Activated naive CD4-positive, alpha-beta T cell treated with anti-CD3 and anti-CD28 coated beads, Interleukin-2, amount 50 U/mL, for 24 hours (primary cell): ENCODE measurements at regions not wholly inside any gene's neighbourhood (a gene's known extent, or its start where the extent isn't known, plus 50 kb on each side); places are given as distances from the start of the nearest gene placed in this dataset.

ENCODE experiments used
- H3K27ac Mint-ChIP-seq: one replicate; pipeline ENCODE4 v1.8.0; 2021; ENCODE audit warnings: mild to moderate bottlenecking, mixed read lengths
- H3K27me3 Mint-ChIP-seq: one replicate; pipeline ENCODE4 v1.8.0; 2021; ENCODE audit warnings: mixed read lengths
- H3K36me3 Mint-ChIP-seq: one replicate; pipeline ENCODE4 v1.8.0; 2021; ENCODE audit warnings: mixed read lengths
- H3K4me1 Mint-ChIP-seq: one replicate; pipeline ENCODE4 v1.8.0; 2021; ENCODE audit warnings: mixed read lengths
- H3K4me3 Mint-ChIP-seq: one replicate; pipeline ENCODE4 v1.8.0; 2021; ENCODE audit warnings: mild to moderate bottlenecking, mixed read lengths
- H3K9me3 Mint-ChIP-seq: one replicate; pipeline ENCODE4 v1.8.0; 2021; ENCODE audit warnings: mixed read lengths

DNA sequence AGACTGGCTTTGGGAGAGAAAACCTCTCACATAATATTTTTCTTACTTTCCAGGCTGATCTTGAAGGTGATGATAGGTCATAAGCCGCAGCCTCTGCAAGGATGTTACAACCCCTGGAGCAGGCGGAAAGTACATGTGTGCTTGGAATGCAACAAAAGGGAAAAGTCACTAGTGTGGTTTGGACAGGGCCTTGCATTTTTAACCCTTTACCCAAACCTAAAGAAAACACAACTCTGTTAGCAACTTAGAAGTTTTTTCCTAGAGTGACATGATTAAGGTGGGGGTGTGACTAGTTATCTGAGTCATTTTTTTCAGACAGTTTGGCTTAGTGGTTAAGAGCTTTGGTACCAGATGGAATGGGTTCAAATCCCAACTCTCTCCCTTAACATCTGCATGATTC, 97.0 kb downstream of the TMEM30B start:
- no peak overlapping the region for H3K27ac Mint-ChIP-seq
- no peak overlapping the region for H3K4me3 Mint-ChIP-seq
- peaks cover 13% of the 10 kb centered on the region for H3K4me1 Mint-ChIP-seq
- no peaks in the 10 kb centered on the region for H3K36me3 Mint-ChIP-seq
- H3K27me3 Mint-ChIP-seq = peaks cover 8% of the 10 kb centered on the region
- H3K9me3 Mint-ChIP-seq = no peaks in the 10 kb centered on the region

DNA sequence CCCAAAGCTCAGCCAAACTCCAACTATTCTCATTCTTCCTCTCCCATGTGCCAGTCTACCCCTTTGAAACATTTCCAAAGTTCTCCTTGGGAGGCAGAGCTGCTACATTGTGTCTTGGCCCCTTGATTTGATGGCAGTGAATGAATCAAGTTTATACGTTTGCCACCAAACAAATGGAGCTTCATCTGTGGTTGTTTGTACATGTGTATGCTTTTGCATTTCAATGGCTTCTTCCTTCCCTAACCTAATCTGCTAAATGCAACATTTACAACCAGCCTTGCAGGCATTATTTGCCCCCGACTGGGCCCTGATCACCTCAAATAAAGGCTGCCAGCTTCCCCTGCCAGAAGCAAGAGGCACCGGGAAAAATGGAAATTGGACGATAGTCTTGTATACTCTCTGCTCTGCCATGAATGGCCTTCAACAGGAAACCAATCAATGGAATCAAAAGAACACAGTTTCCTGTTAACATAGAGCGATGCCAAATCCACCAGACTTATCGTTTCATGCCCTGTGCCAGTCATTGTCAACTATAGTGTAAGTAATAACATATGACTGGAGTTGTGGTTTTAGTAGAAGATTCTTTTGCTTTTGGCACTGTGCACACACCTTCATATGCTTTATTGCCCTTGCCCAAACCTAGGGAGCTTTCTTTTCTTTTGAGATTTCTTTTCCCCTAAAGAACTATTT, 97.8 kb downstream of the TMEM30B start:
- Mint-ChIP-seq H3K4me3 (no peak overlapping the region), H3K9me3 (no peaks in the 10 kb centered on the region), H3K36me3 (no peaks in the 10 kb centered on the region), H3K4me1 (peaks cover 20% of the 10 kb centered on the region), H3K27me3 (peaks cover 11% of the 10 kb centered on the region), H3K27ac (no peak overlapping the region)

DNA sequence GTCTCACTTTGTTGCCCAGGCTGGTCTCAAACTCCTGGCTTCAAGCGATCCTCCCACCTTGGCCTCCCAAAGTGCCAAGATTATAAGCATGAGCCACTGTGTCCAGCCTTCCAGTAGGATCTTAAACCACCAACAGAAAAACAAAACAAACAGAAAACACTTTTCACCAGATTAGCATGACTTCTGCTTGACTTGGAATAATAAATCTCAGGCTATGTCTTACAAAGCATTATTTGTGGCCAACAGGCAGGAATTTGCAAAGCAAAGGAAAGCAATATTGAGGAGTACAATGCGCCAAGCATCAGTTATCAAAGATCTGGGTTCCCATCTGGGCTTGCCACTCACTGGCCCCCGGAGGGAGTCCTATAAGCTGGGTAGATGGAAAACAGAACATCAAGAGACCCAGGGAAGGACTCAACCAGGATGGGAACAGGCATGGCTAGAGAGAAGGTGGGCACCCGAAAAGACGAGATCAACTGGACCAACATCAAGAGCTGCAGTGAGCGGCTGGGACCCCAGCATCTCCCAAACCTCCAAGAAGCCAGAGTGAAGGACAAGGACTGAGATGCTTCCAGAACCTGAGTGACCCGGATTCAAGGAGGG, 101.2 kb downstream of the TMEM30B start:
- Mint-ChIP-seq H3K36me3 (no peaks in the 10 kb centered on the region), H3K4me1 (peaks cover 29% of the 10 kb centered on the region), H3K4me3 (no peak overlapping the region), H3K9me3 (no peaks in the 10 kb centered on the region), H3K27ac (no peak overlapping the region), H3K27me3 (peaks cover 5% of the 10 kb centered on the region)

DNA sequence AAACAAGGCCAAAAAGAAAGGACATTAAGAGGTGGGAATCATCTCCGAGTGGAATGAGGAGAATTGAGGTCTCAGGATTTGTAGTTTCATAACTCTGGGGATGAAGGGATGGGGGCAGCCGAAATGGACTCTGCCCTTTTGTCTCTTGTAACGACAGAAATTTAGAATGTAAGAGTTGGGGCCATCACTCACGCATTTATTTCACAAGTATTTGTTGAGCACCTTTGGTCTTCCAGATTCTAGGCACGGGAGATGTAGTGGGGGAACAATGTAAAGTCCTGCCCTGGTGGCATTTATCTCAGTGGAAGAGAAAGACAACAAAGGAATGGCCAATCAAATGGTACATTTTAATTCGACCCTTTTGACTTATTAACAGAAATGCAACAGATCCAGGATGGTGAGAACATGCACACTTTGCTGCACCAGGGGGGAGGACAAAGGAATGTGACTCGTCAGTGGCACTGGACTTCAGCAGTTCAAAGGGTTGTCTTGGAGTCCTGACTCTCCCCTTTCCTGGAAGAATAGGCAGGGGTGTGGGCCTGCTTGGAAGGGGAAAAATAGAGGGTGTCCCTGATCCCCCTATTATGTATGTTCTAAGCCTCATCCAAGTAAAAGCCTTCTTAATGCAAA, 102.0 kb downstream of the TMEM30B start:
- Mint-ChIP-seq H3K27me3 (peaks cover 4% of the 10 kb centered on the region), H3K4me1 (peaks cover 29% of the 10 kb centered on the region), H3K4me3 (peak overlapping the region; percentile 11), H3K27ac (peak overlapping the region; percentile 25), H3K9me3 (no peaks in the 10 kb centered on the region), H3K36me3 (no peaks in the 10 kb centered on the region)

DNA sequence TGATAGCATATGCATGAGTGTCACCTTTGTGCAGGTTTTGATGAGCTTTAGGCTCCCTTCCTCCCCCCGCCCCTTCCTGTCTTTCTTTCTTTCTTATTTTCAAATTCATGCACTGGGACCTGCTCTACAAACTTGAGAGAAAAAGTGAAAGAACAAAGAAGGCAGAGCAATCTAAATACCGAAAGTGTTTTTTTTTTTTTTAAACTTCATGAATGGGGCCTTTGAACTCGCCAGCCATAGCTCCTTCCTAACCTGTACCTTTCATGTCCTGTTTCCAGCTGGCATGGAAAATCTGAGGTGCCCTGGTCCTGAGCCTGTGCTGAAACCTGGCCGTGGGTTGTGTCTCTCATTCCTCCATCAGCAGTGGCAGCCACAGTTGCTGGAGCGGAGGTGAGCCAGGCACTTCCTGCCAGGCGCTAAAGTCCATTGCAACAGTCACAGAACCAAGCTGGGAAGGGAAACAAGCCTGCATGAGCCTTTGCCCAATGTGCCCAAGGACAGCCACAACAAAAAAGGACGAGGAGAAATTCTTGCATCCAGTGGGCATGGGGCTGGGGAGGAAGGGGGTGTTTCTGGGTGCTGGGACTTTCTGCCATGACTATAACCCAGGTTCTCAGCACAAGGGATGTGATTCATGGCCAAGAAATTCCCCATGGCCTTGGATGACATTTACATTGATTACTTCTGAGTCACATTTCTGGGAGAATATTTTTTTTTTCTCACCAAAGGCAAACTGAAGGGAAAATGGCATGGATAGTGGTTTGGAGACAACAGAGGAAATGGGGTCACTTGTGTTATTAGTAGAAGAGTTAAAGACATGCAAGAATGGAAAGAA, 102.7 kb downstream of the TMEM30B start:
- H3K4me3 Mint-ChIP-seq = peak overlapping the region; percentile 77
- peaks cover 28% of the 10 kb centered on the region for H3K4me1 Mint-ChIP-seq
- H3K27ac Mint-ChIP-seq = peak overlapping the region; percentile 86

DNA sequence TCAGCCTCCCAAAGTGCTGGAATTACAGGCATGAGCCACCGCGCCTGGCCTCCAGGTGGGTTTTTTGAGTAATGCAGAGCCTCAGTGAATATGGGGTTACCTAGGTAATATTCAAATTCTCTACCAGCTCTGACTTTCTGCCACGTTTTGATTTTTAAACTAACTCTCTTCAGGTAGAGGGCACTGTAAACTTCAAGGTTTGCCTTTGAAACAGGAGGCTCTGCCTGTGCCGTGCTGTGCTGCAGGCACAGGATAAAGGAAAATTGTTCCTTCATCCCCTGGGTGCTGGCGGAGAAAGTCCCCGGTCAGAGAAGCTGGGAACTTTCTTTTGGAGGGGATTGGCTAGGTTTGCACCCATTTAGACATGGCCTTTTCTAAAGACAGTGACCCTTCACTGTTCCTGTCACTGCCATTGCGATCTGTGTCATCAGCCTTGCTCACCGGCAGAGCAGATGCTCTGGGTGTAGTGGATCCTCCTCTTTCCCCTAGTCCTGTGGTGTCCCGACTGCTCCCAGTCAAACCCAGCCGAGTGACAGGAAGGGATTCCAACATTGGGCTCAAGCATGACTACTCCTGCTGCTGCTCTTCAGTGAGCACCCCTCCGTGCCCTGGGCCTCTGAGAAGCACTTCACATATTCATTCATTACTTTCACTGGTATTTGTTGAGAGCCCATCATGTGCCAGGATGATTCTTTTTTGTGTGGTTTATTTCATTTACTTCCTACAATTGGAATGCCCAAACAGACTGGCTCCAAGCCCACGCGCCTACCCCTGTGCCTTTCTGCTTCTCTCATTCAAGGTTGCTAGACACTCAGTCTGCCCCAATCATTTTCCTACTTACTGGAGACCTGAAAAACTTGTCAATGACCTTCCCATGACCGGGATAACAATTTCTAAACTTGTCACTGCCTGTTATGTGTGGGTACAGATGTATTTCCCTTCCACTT, 103.6 kb downstream of the TMEM30B start:
- H3K36me3 Mint-ChIP-seq = no peaks in the 10 kb centered on the region
- H3K27ac Mint-ChIP-seq = peak overlapping the region; percentile 86
- peaks cover 4% of the 10 kb centered on the region for H3K27me3 Mint-ChIP-seq
- H3K4me1 Mint-ChIP-seq = peaks cover 22% of the 10 kb centered on the region
- H3K9me3 Mint-ChIP-seq = no peaks in the 10 kb centered on the region
- peak overlapping the region; percentile 77 for H3K4me3 Mint-ChIP-seq

More for the DNA sequence above, 102.7 kb downstream of the TMEM30B start:
- no peaks in the 10 kb centered on the region for H3K9me3 Mint-ChIP-seq
- peaks cover 4% of the 10 kb centered on the region for H3K27me3 Mint-ChIP-seq
- H3K36me3 Mint-ChIP-seq = no peaks in the 10 kb centered on the region

DNA sequence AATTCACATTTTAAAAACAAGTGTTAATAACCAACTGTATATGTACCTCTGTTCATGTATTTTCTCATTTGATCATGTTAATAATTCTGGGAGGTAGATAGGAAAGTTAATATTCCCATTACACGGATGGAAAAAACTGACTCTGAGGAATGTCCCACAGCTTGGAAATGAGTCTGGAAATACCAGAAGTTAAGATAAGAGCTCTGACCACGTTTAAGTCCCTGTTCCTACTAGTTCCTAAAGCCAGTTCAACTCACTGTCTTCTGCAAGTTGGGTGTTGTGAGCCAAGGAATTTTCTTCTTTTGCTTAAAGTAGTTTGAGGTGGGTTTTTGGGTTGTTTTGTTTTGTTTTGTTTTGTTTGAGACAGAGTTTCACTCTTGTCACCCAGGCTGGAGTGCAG, 104.5 kb downstream of the TMEM30B start:
- H3K27me3 Mint-ChIP-seq = peaks cover 4% of the 10 kb centered on the region
- H3K27ac Mint-ChIP-seq = no peak overlapping the region
- no peak overlapping the region for H3K4me3 Mint-ChIP-seq
- H3K4me1 Mint-ChIP-seq = peaks cover 22% of the 10 kb centered on the region
- H3K9me3 Mint-ChIP-seq = no peaks in the 10 kb centered on the region
- H3K36me3 Mint-ChIP-seq = no peaks in the 10 kb centered on the region

DNA sequence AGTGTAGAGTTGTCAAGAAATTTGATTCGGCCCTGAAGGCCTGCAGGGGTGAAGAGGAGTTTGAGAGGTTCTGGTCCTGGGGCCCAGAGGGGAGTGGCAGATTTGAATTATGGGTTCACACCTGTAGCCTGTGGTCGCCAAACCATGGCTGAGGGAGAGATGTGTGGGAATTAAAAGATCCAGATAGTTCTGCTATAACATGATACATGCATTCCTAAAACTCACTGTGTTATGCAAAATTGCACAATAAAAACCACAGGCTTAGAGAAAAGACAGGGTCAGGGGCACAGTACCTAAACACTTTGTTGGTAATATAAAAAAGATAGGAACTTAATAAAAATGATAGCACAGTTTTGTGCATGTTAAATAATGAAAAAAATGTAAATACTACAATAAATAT, 106.2 kb downstream of the TMEM30B start:
- no peaks in the 10 kb centered on the region for H3K36me3 Mint-ChIP-seq
- peaks cover 22% of the 10 kb centered on the region for H3K4me1 Mint-ChIP-seq
- H3K4me3 Mint-ChIP-seq = no peak overlapping the region
- H3K9me3 Mint-ChIP-seq = no peaks in the 10 kb centered on the region
- H3K27ac Mint-ChIP-seq = no peak overlapping the region
- peaks cover 7% of the 10 kb centered on the region for H3K27me3 Mint-ChIP-seq

DNA sequence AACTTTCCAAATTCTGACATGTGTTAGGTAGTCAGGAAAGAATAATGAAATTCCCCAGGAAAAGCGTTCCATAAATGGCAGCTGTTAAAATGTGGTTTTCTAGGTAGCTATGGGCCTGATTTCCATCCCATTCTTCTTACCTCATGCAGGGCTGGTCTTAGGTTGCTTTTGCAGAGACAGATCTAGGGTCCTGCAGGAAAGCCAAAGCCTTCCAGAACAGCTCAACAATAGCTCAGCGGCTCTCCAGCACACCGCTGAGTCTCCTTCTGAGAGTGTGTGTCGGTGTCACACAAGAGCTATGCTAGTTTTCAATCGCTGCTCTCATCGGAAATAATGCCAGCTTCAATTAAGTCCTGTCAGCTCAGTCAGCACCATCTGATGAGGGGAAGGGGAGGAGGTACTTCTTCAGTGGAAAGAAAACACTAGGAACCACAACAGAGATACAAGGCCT, 106.7 kb downstream of the TMEM30B start:
- H3K9me3 Mint-ChIP-seq = no peaks in the 10 kb centered on the region
- peaks cover 21% of the 10 kb centered on the region for H3K4me1 Mint-ChIP-seq
- H3K27ac Mint-ChIP-seq = no peak overlapping the region
- H3K4me3 Mint-ChIP-seq = no peak overlapping the region
- H3K36me3 Mint-ChIP-seq = no peaks in the 10 kb centered on the region
- peaks cover 7% of the 10 kb centered on the region for H3K27me3 Mint-ChIP-seq

DNA sequence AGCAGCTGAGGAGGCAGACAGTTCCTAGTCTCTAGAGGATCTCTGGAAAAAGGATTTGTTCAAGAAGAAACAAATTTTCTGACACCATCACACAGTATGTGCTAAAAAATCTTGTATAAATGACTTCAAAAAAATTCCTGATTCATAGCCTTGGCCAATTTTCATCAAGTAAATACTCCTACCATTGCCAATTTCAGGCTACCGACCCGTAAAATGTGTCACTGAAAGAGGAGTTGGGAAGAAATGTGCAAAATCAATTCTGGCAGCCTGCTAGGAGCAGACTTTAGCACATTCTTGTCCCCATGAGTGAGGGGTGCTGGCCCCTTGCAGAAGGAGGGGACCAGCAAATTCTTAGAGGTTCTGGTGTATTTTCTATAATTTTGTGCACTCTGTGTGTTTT, 109.4 kb downstream of the TMEM30B start:
- Mint-ChIP-seq H3K4me3 (no peak overlapping the region), H3K9me3 (no peaks in the 10 kb centered on the region), H3K4me1 (no peaks in the 10 kb centered on the region), H3K27me3 (peaks cover 3% of the 10 kb centered on the region), H3K36me3 (no peaks in the 10 kb centered on the region), H3K27ac (no peak overlapping the region)

DNA sequence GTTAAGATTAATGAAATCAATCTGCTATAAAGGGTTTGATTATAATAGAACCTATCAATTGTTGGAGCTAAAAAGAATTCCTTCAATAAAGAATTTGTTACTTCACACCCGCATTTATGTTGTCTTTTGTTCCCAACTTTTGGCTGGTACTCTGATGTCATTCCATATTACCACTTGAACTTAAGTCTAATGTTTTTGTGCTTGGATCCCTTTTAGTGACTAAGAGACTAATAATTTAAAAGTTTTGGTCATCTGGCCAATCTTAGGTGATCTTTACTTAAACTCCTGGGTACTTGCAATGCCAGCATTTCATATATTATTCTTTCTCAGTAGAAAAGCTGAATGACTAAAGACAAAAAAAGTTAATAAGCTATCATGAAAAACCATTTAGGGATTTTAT, 113.0 kb downstream of the TMEM30B start:
- H3K36me3 Mint-ChIP-seq = peaks cover 3% of the 10 kb centered on the region
- H3K4me1 Mint-ChIP-seq = no peaks in the 10 kb centered on the region
- no peak overlapping the region for H3K4me3 Mint-ChIP-seq
- peaks cover 7% of the 10 kb centered on the region for H3K9me3 Mint-ChIP-seq
- H3K27ac Mint-ChIP-seq = no peak overlapping the region
- peaks cover 9% of the 10 kb centered on the region for H3K27me3 Mint-ChIP-seq

DNA sequence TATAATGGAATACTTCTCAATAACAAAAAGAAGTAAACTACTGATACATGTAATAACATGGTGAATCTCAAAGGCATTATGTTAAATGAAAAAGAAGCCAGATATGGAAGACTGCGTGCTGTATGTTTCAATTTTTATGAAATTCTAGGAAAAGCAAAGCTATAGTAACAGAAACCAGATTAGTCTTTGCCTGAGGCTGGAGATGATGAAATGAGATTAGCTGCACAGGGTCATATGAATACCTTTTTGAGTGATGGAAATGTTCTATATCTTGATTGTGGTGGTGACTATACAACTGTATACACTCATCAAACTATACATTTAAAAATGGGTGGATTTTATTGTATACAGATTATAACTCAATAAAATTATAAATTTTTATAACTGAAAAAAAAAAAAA, 113.5 kb downstream of the TMEM30B start:
- no peaks in the 10 kb centered on the region for H3K4me1 Mint-ChIP-seq
- peaks cover 7% of the 10 kb centered on the region for H3K9me3 Mint-ChIP-seq
- H3K27ac Mint-ChIP-seq = no peak overlapping the region
- no peak overlapping the region for H3K4me3 Mint-ChIP-seq
- H3K36me3 Mint-ChIP-seq = peaks cover 3% of the 10 kb centered on the region
- peaks cover 9% of the 10 kb centered on the region for H3K27me3 Mint-ChIP-seq

DNA sequence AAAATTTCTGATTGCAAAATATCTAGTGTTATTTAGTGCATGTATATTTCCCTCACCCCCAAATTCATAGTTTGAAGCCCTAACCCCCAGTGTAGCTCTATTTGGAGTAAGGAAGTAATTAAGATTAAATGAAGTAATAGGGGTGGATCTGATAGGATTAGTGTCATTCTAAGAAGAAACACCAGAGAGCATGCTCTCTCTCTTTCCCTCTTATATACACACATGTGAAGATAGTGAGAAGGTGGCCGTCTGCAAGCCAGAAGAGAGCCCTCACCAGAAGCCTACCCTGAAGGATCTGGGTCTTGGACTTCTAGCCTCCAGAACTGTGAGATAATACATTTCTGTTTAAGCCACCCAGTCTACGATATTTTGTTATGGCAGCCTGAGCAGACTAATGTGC, 120.3 kb downstream of the TMEM30B start:
- H3K36me3 Mint-ChIP-seq = peaks cover 6% of the 10 kb centered on the region
- H3K4me3 Mint-ChIP-seq = no peak overlapping the region
- peaks cover 8% of the 10 kb centered on the region for H3K27me3 Mint-ChIP-seq
- H3K4me1 Mint-ChIP-seq = no peaks in the 10 kb centered on the region
- peaks cover 7% of the 10 kb centered on the region for H3K9me3 Mint-ChIP-seq
- H3K27ac Mint-ChIP-seq = no peak overlapping the region

DNA sequence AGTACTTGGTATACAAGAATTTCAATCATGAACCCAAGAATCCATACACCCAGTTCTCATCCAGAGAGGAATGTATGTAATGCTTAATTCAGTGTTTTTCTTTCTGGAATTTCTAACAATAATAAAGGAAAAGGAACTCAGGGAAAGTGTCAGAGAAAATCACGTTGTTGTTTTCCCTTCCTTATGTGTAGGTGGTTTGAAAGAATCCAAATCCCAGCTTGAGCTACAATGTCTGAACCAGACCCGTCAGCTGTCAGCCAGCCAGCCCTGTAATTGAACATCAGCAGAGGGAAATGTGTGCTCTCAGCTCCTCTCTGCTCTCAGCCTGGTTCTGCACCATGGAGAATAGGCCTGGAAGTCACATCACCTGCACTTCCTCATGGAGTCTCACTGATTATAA, 126.5 kb downstream of the TMEM30B start:
- peaks cover 10% of the 10 kb centered on the region for H3K27me3 Mint-ChIP-seq
- no peaks in the 10 kb centered on the region for H3K36me3 Mint-ChIP-seq
- H3K4me1 Mint-ChIP-seq = no peaks in the 10 kb centered on the region
- no peaks in the 10 kb centered on the region for H3K9me3 Mint-ChIP-seq
- H3K27ac Mint-ChIP-seq = no peak overlapping the region
- no peak overlapping the region for H3K4me3 Mint-ChIP-seq
